GM12865 (cell line): ENCODE measurements at regions not wholly inside any gene's neighbourhood (a gene's known extent, or its start where the extent isn't known, plus 50 kb on each side); places are given as distances from the start of the nearest gene placed in this dataset.

Source experiments
- DNase-seq: peaks from one replicate; pipeline ENCODE4 v3.0.0; 2010; ENCODE audit warnings: low read depth
- H3K4me3 ChIP-seq: 2 replicates; pipeline ENCODE4 v1.5.1; 2011; ENCODE audit warnings: mild to moderate bottlenecking, low read depth, low read length, control low read depth
- CTCF ChIP-seq: IDR thresholded peaks from 2 replicates; pipeline ENCODE4 v1.5.1; 2011; ENCODE audit warnings: low read length, control low read depth, low read depth, inconsistent platforms; ENCODE audit not compliant: insufficient read depth; ENCODE audit errors: missing control alignments

GRCh38 chr4:146124023-146124680, 51.4 kb upstream of the LSM6 start:
- peak; percentile 25 for DNase-seq
- no peak for TF ChIP-seq CTCF
- no peak overlapping the region for H3K4me3 ChIP-seq

DNA sequence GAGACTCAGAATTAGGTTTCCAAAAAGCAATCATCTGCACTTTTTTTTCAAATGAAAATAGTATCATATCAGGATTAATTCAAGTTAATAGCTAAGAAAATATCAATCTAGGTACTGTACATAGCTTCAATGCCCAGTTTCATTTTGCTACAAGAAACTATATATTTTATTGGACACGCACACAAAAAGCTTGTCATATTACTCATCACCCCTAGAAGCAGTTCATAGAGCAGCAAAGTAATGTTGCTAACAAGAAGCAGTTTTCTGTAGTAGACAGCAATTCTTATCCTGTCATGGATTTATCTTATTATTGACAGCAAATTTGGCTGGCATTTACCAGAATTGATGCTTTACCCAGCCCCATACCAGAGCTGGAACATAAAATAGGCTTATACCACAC, 52.3 kb upstream of the LSM6 start:
- DNase-seq = no peak
- H3K4me3 ChIP-seq = no peak overlapping the region

DNA sequence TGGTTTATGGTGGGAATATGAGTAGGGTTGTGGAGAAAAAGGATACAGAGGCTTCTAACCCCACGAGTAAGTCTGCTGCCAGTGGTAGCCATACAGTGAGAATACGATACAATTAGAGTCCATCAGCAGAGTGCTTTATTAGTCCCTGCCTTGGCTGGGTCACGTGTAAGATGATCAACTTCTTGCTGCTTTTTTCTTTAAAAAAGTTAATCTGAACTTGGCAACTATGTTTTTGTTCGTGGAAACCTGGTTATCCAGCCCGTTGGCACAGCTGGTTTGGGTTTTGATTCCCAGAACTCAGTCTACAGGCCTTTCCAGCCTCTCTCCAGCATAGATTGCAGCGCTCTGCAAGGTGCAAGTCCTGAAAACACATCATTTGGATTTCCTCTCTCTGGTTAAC, 53.1 kb upstream of the LSM6 start:
- no peak overlapping the region for H3K4me3 ChIP-seq
- no peak for DNase-seq
- TF ChIP-seq CTCF = no peak

More for the DNA sequence above, 52.3 kb upstream of the LSM6 start:
- TF ChIP-seq CTCF = no peak

DNA sequence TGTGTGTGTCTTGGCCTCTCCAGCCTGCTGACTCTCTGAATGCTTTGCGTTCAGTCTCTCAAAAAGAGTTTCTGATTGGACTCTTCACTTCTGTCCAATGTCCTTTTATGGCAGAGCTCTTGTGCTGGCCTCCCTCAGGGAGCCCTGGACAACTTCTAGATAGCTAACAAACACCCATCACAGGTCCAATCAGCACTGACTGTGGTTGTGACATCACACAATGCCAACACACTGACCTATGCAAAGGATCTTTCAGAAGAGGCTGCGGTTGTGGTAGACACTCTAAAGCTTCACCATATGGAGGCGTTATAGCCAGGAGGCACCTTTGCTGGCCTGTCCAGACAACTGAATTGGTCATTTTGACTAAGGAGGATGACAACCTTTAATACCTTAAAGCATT, 53.8 kb upstream of the LSM6 start:
- no peak overlapping the region for H3K4me3 ChIP-seq
- TF ChIP-seq CTCF = no peak
- no peak for DNase-seq

- TF ChIP-seq CTCF = no peak
- no peak for DNase-seq
- H3K4me3 ChIP-seq = no peak overlapping the region
Observed at GRCh38 chr4:146119845-146120404, 55.6 kb upstream of the LSM6 start.

DNA sequence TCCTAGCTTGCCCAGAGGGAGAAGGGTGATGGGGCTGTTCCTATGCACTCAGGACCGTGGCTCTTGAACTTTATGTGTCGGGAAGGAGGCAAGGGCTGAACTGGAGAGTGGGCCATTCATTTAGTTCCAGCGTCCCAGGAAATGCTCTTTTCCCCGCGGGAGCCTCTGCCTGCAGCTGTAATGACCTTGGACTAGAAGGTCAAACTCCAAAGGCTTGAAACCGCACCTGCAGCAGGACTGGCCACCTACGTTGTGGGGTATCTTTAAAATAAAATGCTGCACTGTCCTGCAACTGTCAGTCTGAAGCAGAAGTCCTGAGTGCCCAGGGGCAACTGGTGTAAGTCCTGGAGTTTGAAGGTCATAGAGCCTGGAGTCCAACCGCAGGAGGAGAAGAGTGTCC, 61.5 kb upstream of the LSM6 start:
- no peak for DNase-seq
- H3K4me3 ChIP-seq = no peak overlapping the region
- no peak for TF ChIP-seq CTCF

- DNase-seq = no peak
- no peak for TF ChIP-seq CTCF
- H3K4me3 ChIP-seq = no peak overlapping the region
Observed at GRCh38 chr4:146113171-146113570, 62.3 kb upstream of the LSM6 start.
